ENCODE measurements at regions not wholly inside any gene's neighbourhood (a gene's known extent, or its start where the extent isn't known, plus 50 kb on each side); places are given as distances from the start of the nearest gene placed in this dataset.

DNA sequence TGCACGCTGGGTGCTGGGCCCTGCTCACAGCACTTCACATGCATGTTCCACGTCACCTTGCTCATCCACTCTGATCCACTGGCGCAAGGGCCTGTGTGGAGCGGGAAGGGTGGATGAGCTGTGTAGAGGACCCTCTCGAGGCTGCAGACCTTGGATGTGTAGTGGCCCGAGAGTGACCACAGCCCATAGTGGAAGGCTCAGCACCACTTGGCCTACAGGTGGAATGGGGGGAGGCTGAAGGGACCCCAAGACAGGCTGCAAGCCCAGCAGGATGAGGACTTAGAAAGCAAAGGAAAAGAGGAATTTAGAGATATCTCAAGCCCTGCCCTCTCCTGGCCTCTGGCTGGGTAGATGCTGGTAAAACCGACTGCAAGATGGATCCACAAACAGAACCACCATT lies 175.9 kb upstream of the COPS8 start:
- Mint-ChIP-seq H3K27me3 (ENCODE audit: insufficient read depth) (peaks cover 22% of the 10 kb centered on the region), H3K27ac (no peak overlapping the region), H3K36me3 (ENCODE audit: low read depth) (no peaks in the 10 kb centered on the region), H3K4me3 (no peak overlapping the region), H3K9me3 (no peaks in the 10 kb centered on the region), H3K4me1 (ENCODE audit: low read depth) (no peaks in the 10 kb centered on the region)
- TF ChIP-seq, protein P1, sequence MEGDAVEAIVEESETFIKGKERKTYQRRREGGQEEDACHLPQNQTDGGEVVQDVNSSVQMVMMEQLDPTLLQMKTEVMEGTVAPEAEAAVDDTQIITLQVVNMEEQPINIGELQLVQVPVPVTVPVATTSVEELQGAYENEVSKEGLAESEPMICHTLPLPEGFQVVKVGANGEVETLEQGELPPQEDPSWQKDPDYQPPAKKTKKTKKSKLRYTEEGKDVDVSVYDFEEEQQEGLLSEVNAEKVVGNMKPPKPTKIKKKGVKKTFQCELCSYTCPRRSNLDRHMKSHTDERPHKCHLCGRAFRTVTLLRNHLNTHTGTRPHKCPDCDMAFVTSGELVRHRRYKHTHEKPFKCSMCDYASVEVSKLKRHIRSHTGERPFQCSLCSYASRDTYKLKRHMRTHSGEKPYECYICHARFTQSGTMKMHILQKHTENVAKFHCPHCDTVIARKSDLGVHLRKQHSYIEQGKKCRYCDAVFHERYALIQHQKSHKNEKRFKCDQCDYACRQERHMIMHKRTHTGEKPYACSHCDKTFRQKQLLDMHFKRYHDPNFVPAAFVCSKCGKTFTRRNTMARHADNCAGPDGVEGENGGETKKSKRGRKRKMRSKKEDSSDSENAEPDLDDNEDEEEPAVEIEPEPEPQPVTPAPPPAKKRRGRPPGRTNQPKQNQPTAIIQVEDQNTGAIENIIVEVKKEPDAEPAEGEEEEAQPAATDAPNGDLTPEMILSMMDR (IDR thresholded peaks at IDR 0.05) = no peak
- DNase-seq = no peak

DNA sequence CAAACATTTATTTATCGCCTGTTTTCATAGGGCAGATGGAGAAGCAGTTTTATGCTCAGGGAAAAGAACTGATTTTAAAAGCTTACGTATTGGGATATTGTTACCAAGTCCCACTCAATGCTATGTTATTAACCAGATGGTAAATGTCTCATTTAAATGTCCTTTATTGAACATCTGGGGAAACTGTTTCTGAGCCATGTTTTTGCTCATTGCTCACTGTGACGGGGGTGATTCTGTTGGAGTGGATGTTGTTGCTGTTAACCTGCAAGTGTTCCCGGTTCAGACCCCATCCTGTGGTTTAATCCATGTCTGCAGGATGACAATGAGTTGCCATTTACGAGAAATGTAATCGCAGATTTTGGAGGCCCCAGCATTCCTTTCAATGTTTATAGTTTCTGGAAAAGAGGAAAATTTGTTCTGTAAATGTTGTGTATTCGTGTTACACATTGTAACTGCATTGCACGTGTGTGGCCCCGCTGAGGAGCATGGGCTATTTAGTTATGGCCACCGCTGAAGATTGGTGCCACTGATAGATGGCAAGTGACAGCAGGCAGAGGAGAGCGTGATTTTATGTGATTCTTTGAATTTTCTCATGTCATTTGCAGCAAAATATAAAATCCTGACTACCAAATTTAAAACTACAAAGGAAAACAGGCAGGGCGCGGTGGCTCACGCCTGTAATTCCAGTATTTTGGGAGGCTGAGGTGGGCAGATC lies 174.8 kb upstream of the COPS8 start:
- no peak overlapping the region for H3K4me3 Mint-ChIP-seq
- peaks cover 20% of the 10 kb centered on the region for H3K27me3 Mint-ChIP-seq (ENCODE audit: insufficient read depth)
- H3K4me1 Mint-ChIP-seq (ENCODE audit: low read depth) = no peaks in the 10 kb centered on the region
- DNase-seq = no peak
- no peaks in the 10 kb centered on the region for H3K9me3 Mint-ChIP-seq
- H3K27ac Mint-ChIP-seq = no peak overlapping the region
- TF ChIP-seq, protein P1 (IDR thresholded peaks at IDR 0.05) = no peak
- no peaks in the 10 kb centered on the region for H3K36me3 Mint-ChIP-seq (ENCODE audit: low read depth)

DNA sequence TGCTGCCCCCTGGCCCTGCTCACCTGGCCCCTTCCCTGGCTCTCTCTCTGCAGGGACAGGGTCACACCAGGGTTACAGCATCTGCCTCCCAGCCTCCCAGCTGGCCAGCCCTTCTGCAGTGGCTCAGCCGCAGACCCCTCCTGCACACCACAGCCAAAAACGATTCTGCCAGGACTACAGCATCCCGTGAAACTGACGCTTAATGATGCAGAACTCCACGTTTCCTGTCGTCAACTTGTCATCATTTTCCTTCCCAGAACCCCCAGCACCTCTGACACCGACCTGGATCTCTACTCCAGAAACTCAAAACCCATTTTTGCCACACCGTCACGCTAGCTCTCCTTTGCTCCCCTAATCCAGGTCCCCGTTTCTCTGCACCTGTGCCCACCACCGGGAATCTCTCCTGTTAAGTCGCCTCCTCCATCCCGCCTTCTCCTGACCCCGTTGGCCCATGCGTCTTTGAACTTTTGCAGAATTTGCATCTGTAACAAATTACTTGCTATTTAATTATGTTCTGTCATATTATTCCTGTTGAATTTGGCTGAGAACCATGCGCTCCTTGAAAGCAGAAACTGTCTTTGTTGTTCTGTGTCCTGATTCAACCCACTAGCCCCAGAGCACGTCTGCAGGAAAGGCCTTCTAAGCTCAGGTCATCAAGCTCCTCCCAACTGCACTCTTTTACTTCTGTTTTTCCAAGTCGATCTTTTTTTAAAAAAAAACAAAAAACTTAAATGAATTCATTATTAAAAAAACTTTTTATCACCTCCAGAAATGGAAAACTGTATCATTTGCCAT lies 173.2 kb upstream of the COPS8 start:
- peaks cover 22% of the 10 kb centered on the region for H3K27me3 Mint-ChIP-seq (ENCODE audit: insufficient read depth)
- no peaks in the 10 kb centered on the region for H3K36me3 Mint-ChIP-seq (ENCODE audit: low read depth)
- no peaks in the 10 kb centered on the region for H3K9me3 Mint-ChIP-seq
- H3K27ac Mint-ChIP-seq = no peak overlapping the region
- no peak overlapping the region for H3K4me3 Mint-ChIP-seq
- no peaks in the 10 kb centered on the region for H3K4me1 Mint-ChIP-seq (ENCODE audit: low read depth)
- no peak for DNase-seq
- TF ChIP-seq, protein P1 (IDR thresholded peaks at IDR 0.05) = no peak

DNA sequence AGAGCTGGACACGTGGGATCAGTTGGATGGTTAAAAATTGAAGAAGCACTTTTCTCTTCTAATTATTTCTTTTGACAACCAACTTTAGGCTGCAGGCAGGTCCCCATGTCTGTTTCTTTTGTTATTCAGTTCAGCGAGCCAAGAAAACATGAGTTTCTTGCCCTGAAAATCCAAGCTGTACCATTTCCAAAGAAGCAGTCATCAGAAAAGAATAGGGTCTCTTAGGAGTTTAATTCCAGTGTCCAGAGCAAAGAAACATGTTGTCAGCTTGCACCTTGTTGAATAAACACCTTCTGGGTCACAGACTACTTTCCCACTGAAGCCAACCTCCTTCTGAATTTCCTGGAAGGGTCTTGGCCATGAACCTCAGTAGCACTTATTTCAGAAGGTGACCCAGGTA lies 170.5 kb upstream of the COPS8 start:
- Mint-ChIP-seq H3K9me3 (no peaks in the 10 kb centered on the region), H3K4me3 (no peak overlapping the region), H3K4me1 (ENCODE audit: low read depth) (no peaks in the 10 kb centered on the region), H3K27me3 (ENCODE audit: insufficient read depth) (peaks cover 23% of the 10 kb centered on the region), H3K36me3 (ENCODE audit: low read depth) (no peaks in the 10 kb centered on the region), H3K27ac (no peak overlapping the region)
- TF ChIP-seq, protein P1 (IDR thresholded peaks at IDR 0.05) = no peak
- DNase-seq = no peak

DNA sequence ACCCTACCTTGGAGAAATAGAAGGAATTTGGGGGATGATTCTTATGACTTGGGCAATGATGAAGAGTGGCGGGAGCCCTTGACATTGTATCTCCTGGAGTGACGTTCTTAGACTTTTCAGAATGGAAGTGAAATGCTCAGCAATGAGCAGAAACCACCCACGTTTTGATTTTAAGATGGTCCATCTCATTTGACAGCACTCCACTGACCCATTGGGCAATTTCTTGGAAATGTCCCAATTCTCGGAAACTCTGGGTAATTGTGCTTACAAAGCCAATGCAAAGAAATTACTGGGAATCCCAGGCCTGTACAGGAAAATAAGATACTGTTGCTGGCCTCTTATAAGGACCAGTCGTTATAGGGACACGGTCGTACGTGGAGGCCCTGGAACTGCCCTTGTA lies 170.0 kb upstream of the COPS8 start:
- no peak overlapping the region for H3K4me3 Mint-ChIP-seq
- DNase-seq = no peak
- peaks cover 23% of the 10 kb centered on the region for H3K27me3 Mint-ChIP-seq (ENCODE audit: insufficient read depth)
- no peaks in the 10 kb centered on the region for H3K4me1 Mint-ChIP-seq (ENCODE audit: low read depth)
- no peaks in the 10 kb centered on the region for H3K36me3 Mint-ChIP-seq (ENCODE audit: low read depth)
- TF ChIP-seq, protein P1 (IDR thresholded peaks at IDR 0.05) = no peak
- H3K27ac Mint-ChIP-seq = no peak overlapping the region
- H3K9me3 Mint-ChIP-seq = no peaks in the 10 kb centered on the region

Measured in HFFc6 (cell line).